GM18861 (cell line): ENCODE measurements at regions not wholly inside any gene's neighbourhood (a gene's known extent, or its start where the extent isn't known, plus 50 kb on each side); places are given as distances from the start of the nearest gene placed in this dataset.

Experiments
- ATAC-seq: cut with Tn5 transposase; IDR thresholded peaks from one replicate; pipeline ENCODE4 v1.9.1; 2021; ENCODE audit not compliant: unreplicated experiment

GRCh38 chr9:108300306-108301287 is 555.2 kb downstream of the ACTL7B start:
- ATAC-seq: no peak

DNA sequence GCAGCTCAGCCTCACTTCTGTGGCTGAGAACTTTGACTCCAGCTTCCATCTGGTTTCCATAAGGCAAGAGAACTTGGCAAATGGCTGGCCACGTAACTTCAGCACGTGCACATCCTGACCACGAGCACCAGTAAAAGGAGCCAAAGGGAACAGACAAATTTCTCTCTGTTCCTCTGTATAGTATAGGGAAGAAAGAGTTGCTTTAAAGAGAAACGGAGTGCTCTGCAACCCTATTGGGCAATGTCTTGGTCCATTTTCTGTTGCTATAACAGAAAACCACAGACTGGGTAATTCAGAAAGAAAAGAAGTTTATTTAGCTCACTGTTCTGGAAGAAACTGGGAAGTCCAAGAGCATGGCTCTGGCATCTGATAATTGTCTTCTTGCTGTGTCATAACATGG is 558.7 kb downstream of the ACTL7B start:
- ATAC-seq: no peak

DNA sequence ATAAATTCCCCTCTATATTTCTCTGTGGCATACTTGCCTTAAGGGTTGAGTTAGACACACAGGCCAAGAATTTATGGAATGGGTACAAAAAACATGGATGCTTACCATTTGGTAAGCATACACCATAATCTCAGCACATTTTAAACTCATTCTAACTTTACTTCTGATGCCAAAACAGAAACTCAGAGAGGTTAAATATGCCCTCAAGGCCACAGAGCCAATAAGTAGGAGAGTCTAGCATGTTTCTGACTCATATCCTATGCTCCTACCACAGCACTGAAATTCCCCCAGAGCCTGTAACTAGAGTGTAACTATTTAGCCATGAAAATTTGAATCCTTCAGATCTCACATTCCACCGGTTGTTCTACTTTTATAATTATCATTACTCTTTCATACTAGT is 559.7 kb downstream of the ACTL7B start:
- ATAC-seq: no peak

GRCh38 chr9:108291586-108291932 is 564.2 kb downstream of the ACTL7B start:
- no peak for ATAC-seq

DNA sequence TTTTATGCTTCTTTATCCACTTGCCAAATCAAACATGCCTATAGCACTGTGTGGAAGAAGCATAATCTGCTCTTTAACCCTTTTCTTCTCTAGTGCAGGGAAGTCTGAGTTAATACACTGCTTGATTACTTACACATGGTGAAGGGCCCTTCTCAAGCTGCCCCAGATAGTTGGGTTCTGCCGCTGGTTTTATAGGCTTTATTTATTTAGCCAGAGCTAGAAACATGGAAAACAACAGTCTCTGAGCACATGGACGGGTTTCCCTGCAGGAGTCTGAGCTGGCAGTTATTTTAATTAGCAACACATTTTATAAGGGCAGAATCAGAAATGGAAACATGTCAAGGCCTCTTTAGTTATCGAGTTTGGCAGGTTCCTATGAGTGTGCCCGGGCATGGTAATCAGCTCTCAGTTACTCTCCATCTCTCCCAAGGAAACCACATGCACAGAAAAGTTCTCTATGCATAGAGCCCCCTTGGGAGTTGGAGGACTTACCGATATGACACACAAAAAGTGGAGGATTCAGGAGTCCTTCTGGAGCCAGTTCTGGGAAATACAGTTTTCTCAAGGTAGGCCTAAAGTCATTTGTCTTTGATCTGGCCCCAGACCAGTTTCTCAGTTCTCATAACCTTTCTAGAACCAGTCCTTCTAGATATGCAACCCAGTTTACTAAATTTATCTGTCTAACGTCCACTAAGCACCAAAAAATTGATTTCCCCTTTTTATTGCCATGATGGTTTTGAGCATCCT is 564.8 kb downstream of the ACTL7B start:
- no peak for ATAC-seq

DNA sequence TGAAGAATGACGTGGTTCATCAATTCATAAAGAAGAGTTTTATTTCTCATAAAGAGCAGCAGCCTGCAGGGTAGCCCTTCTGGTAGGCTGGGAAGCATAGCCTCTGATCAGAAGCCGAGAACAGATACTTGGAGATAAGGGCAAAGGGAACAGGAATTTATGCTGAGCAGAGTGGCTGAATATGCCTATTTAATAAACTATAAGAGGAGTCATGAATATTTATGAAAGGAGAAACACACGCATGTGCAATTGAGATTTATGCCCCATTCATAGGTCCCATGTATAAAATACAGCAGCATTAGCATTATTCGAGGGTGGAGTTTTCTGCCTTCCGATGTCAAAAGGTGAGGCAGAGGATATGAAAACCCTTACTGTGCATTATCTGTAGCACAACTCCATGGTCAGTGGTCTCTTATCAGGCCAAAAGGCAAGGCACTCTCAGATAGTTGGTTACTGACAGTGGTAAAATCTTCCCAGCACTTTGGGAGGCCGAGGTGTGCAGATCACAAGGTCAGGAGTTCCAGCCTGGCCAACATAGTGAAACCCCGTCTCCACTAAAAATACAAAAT is 569.1 kb downstream of the ACTL7B start:
- ATAC-seq: no peak

DNA sequence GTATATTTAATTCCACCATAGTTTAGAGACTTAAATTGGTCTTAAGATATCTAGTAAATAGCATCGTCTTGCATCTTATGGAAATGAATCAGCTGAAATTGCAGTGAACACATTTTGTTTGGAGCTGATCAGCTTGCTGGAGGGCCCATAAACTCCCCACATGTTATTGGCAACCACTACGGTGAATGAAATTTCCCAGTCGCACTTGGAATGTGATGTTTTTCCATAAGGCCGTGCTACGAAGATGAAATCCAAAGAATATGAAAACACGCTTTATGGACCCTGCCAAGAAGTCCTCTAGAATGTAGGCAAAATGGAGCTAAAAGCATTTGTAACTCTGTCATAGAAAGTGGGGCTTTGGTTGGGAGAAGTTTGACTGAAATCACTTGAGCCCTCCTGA is 572.1 kb downstream of the ACTL7B start:
- ATAC-seq: no peak

DNA sequence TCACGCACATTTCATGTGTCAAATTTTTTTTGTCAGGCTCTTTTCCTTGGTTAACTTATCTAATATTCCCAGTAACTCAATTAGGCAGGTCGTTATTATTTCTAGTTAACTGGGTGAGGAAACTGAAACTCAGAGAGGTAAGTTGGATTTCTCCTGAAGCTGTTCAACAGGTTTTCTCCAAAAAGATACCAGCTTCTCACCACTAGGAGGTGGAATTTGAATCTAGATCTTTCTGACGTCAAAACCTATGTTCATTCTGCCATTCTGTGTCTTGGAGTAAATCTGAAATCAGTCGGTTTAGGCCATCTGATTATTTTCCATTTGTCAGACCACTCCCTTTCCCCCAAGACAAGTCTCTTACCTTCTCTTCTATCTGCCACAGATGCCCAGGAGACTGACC is 572.9 kb downstream of the ACTL7B start:
- no peak for ATAC-seq

- no peak for ATAC-seq
These were observed 574.1 kb downstream of the ACTL7B start for GRCh38 chr9:108281696-108282095.

DNA sequence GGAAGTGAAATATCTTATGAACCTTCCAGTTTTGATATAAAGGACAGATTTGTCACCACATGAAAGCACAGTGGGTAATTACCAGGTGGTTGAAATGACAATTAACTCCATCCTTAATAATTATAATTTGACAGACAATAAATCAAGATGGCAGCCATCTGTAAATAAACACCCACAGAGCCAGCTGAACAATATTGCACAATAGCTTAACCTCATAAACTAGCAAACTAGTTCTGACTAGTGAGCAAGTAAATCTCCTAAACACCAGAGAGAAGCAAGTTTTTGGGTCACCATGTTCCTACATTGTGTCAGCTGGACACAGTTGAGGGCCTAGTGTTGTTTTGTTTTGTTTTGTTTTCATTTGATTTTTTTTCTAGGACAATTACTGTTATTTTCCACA is 577.4 kb downstream of the ACTL7B start:
- no peak for ATAC-seq

DNA sequence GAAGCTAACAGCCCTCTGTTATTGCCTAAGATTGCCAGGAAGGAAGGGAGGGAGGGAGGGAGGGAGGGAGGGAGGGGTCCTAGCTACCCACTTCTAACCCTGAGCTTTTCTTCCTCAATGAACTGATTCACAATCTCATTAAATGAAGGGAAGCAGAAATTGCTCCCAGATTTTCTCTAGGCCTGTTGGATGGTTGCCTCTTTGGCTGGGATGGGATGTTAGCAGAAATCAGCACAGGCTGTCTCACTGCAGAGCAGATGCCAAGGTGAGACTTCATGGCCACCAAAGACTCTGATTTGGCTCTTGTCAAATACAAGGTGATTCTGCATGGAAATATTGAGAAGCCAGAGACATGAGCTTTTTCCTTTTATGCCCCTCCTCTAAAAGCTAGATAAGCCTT is 578.6 kb downstream of the ACTL7B start:
- ATAC-seq: no peak

- ATAC-seq: no peak
These were observed 579.9 kb downstream of the ACTL7B start for GRCh38 chr9:108275906-108276305.

- no peak for ATAC-seq
These were observed 580.8 kb downstream of the ACTL7B start for GRCh38 chr9:108274971-108275370.

DNA sequence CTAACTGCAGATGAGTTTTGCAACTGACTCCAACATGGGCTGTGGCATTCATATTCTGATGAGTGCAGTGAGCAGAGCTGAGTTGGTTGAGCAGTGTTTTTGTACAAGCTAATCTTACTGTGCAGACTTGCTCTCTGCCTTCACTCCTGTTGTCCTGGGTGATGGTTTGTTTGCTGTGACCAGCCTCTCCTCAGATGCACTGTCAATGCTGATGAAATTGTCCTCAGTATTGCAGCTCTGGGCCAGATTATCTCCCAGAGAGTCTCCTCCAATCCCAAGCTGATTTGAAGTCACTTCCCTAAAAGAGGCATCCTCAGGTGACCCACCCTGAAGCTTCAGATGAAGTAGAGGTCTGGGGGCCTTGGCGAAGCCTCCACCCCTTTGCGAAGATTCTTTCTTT is 581.8 kb downstream of the ACTL7B start:
- ATAC-seq: no peak

DNA sequence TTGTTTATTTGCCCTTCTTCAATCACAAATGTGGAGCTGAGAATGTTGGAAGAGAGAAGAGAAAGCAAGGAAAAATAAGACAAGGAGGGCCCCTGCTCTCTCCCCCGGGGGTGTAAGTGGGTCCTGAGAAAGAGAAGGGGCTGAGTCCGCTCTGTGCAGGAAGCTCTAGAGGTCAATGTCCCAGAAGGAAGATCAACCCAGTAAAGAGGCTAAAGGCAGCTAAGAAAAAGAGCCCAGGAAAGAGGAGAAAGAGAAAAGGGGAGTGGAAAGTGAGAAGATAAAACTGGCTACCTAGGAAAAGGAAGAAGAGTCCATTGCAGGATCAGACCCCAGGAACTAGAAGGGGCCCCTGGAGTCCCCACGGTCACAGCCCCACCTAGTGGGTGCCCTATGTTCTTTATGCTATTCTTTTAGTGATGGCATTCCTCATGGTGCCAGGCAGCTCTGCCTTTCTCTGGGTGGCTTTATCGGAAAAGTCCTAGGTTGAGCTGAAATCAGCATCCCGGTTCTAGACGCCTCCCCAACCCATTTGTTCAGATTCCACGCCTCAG is 583.4 kb downstream of the ACTL7B start:
- no peak for ATAC-seq

DNA sequence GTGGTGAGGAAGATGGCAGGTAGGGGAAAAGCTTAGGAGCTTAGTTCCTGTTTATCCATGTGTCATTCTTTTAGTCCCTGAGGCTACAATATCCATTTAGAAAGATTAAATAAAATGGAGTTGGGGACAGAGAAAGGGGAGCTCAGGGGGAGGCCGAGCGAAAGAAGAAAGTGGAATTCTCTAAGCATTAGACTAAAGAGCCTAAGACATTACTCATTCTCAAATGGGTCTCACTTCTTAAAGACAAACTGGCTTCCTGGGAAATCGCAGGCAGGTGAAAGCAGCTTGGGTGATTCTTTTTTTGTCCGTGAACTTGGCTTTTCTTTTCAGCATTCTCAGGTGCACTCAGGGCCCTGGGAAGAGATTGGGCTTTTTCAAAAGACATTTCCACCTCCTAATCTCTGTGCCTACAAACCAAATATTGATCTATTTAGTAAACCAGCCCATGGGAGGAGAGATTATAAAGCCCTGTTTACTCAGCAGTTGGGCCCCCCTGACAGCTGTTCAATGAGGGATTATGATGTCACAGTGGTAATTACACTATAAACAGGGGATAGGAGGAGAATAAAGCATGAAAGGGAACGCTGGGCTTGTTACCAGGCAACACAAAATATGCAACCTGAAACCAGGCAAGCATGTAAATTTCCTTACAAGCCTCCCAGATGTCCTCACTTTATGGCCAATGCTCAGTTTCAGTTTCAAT is 584.0 kb downstream of the ACTL7B start:
- ATAC-seq: no peak

DNA sequence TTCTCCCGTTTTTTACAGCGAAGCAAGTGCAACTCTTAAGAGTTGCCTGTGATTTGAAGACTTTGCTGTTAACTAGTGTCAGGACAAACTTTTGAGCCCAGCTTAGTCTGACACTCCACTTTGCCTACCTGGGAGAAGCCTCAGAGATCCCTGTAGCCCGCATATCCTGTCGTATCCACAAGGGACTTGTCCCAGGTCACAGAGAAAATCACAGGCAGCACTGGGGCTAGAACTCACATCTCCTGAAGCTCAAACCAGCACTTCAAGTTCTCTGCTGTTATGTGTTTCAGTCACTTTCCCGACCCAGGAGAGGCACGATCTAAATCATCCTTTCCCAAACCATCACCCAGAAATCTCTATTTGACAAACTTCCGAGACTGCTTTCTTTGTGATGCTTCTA is 584.5 kb downstream of the ACTL7B start:
- ATAC-seq: no peak

DNA sequence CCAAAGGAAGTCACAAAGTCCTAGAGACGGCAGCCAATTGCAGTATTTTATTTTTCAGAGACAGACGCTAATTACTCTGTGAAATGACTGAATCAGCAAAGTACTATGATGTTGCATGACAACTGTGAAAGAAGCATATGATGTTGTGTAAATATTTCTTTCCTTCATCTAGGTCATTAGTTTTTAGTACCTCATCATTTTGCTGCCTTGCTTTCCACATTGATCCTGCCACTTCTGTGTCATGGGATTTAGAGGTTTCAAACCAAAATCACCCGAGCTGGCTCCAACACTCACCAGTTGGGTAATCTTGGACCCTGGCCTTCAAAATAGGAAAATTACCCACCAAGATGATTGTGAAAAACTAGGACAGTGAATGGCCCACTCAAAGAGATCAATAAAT is 585.2 kb downstream of the ACTL7B start:
- no peak for ATAC-seq

- no peak for ATAC-seq
These were observed 585.7 kb downstream of the ACTL7B start for GRCh38 chr9:108270051-108270450.

- ATAC-seq: no peak
These were observed 586.4 kb downstream of the ACTL7B start for GRCh38 chr9:108269371-108269770.

DNA sequence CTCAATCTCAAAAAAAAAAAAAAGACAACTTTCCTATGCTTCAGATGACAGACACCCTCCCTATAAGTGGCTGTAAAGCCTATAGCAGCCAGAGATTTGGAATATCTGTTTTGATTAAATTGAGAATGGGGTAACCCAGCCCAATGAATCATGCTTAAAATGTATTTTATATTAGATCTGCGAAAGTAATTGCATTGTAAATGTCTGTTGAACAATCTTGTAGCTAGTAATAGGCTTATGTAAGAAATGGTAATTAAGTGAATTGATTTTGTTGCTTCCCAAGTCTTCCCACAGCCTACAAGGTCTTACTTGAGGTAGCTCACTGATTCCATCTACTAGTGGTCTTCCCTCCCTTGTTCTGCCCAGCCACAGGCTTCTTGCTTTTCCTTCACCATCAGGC is 590.7 kb downstream of the ACTL7B start:
- ATAC-seq: no peak
